CD14-positive monocyte (primary cell): ENCODE measurements at regions not wholly inside any gene's neighbourhood (a gene's known extent, or its start where the extent isn't known, plus 50 kb on each side); places are given as distances from the start of the nearest gene placed in this dataset.

Experiments
- DNase-seq, 3 donors: peaks; one replicate each; pipeline ENCODE4 v3.0.0-alpha.2; 2011 to 2022
- H2AFZ ChIP-seq: 2 replicates; pipeline ENCODE4 v1.6.0; 2012; ENCODE audit warnings: mild to moderate bottlenecking, low read depth, low read length, inconsistent platforms; ENCODE audit not compliant: insufficient read depth, poor library complexity, severe bottlenecking
- H3K27ac ChIP-seq, 2 donors: 1 replicate in 1 of 2; 2 replicates in 1 of 2; pipeline ENCODE4 v1.5.1; 2012 to 2013; ENCODE audit warnings: low read length in 2 of 2, control low read depth in 1 of 2, inconsistent platforms in 1 of 2, low read depth in 1 of 2, mild to moderate bottlenecking in 1 of 2
- H3K27me3 ChIP-seq, 2 donors: one replicate each; pipeline versions ENCODE4 v1.6.0 to v1.6.1; 2011 to 2013; ENCODE audit warnings: low read length in 2 of 2; ENCODE audit not compliant: control insufficient read depth in 2 of 2, insufficient read depth in 2 of 2
- H3K36me3 ChIP-seq, 2 donors: replicated peaks in 1 of 2; 1 replicate in 1 of 2; 2 replicates in 1 of 2; pipeline versions ENCODE4 v1.5.1 to v1.6.1; 2012 to 2013; ENCODE audit warnings: low read length in 2 of 2, control low read depth in 1 of 2, inconsistent platforms in 1 of 2, mild to moderate bottlenecking in 1 of 2; ENCODE audit not compliant: insufficient read depth in 2 of 2, control insufficient read depth in 1 of 2
- H3K4me1 ChIP-seq, 2 donors: 1 replicate in 1 of 2; 2 replicates in 1 of 2; pipeline versions ENCODE4 v1.5.1 to v1.6.1; 2012 to 2013; ENCODE audit warnings: low read length in 2 of 2, control low read depth in 1 of 2, inconsistent platforms in 1 of 2, mild to moderate bottlenecking in 1 of 2, moderate library complexity in 1 of 2; ENCODE audit not compliant: insufficient read depth in 2 of 2, control insufficient read depth in 1 of 2
- H3K4me2 ChIP-seq: replicated peaks from 2 replicates; pipeline ENCODE3; 2012; ENCODE audit warnings: low read length, moderate library complexity, mild to moderate bottlenecking; ENCODE audit not compliant: poor library complexity, severe bottlenecking; ENCODE audit errors: extremely low read depth
- H3K4me3 ChIP-seq, 3 experiments: fragments of 200-600 bp in 1 of 3; sonication (generic) in 1 of 3; replicated peaks in 1 of 3; 1 replicate in 2 of 3; 2 replicates in 1 of 3; pipeline ENCODE4 v1.5.1; 2011 to 2013; ENCODE audit warnings: low read length in 3 of 3, mild to moderate bottlenecking in 3 of 3, control low read depth in 2 of 3, low read depth in 2 of 3, inconsistent platforms in 1 of 3, moderate library complexity in 1 of 3
- H3K79me2 ChIP-seq: 2 replicates; pipeline ENCODE4 v1.6.0; 2012; ENCODE audit warnings: mild to moderate bottlenecking, control low read depth, inconsistent platforms, low read length, moderate library complexity; ENCODE audit not compliant: insufficient read depth
- H3K9ac ChIP-seq: 2 replicates; pipeline ENCODE4 v1.6.0; 2017; ENCODE audit warnings: low read length, mild to moderate bottlenecking; ENCODE audit not compliant: insufficient read depth, poor library complexity, severe bottlenecking
- H3K9me3 ChIP-seq, 2 donors: replicated peaks in 1 of 2; 1 replicate in 1 of 2; 2 replicates in 1 of 2; pipeline versions ENCODE4 v1.5.1 to v1.6.1; 2012 to 2013; ENCODE audit warnings: low read length in 2 of 2, control low read depth in 1 of 2; ENCODE audit not compliant: control insufficient read depth in 1 of 2, insufficient read depth in 1 of 2
- H4K20me1 ChIP-seq: 2 replicates; pipeline ENCODE4 v1.6.0; 2012; ENCODE audit warnings: mild to moderate bottlenecking, low read length, control low read depth, moderate library complexity; ENCODE audit not compliant: insufficient read depth
- H3K27ac Mint-ChIP-seq, 7 donors: one replicate each; pipeline ENCODE4 v1.8.0; 2020; ENCODE audit warnings: mild to moderate bottlenecking in 7 of 7, mixed read lengths in 7 of 7, moderate library complexity in 6 of 7, inconsistent platforms in 2 of 7
- H3K27me3 Mint-ChIP-seq, 3 donors: one replicate each; pipeline ENCODE4 v1.8.0; 2021 to 2022; ENCODE audit warnings: low read depth in 3 of 3, mild to moderate bottlenecking in 3 of 3, mixed read lengths in 3 of 3, moderate library complexity in 3 of 3, inconsistent platforms in 1 of 3
- H3K36me3 Mint-ChIP-seq, 2 donors: one replicate each; pipeline ENCODE4 v1.8.0; 2020; ENCODE audit warnings: mixed read lengths in 2 of 2, inconsistent platforms in 1 of 2, mild to moderate bottlenecking in 1 of 2
- H3K4me1 Mint-ChIP-seq: one replicate; pipeline ENCODE4 v1.8.0; 2020; ENCODE audit warnings: mild to moderate bottlenecking, mixed read lengths
- H3K4me3 Mint-ChIP-seq, 2 donors: one replicate each; pipeline ENCODE4 v1.8.0; 2020; ENCODE audit warnings: mild to moderate bottlenecking in 2 of 2, mixed read lengths in 2 of 2, moderate library complexity in 1 of 2
- H3K9me3 Mint-ChIP-seq, 7 donors: one replicate each; pipeline ENCODE4 v1.8.0; 2020 to 2022; ENCODE audit warnings: mixed read lengths in 7 of 7, mild to moderate bottlenecking in 6 of 7, moderate library complexity in 6 of 7, inconsistent platforms in 2 of 7
- WGBS: methylation state at CpG from one replicate; pipeline ENCODE4 v1.1.5; 2013; ENCODE audit warnings: missing lambda C conversion rate; ENCODE audit not compliant: insufficient coverage; 5-methylcytosine and 5-hydroxymethylcytosine counted together
- intact Hi-C, 2 donors: fragments of 100-400 bp; cut with micrococcal nuclease; formaldehyde crosslinking; loops; one replicate each; pipeline versions ENCODE4 v1.15.0 to v1.15.1; 2023
- TF ChIP-seq, protein P1 (sequence below): fragments of 200-600 bp; IDR thresholded peaks from one replicate; pipeline ENCODE4 v1.8.0; 2022; ENCODE audit warnings: antibody characterized with exemption, mild to moderate bottlenecking

GRCh38 chr1:204002614-204003013 lies 70.3 kb upstream of the SOX13 start:
- Histone ChIP-seq H2AFZ (no peak overlapping the region), H3K9me3 (no peaks in the 10 kb centered on the region), H3K4me3 (no peak overlapping the region), H3K27ac (no peak overlapping the region), H3K4me1 (no peaks in the 10 kb centered on the region), H4K20me1 (no peaks in the 10 kb centered on the region), H3K36me3 (no peaks in the 10 kb centered on the region), H3K9ac (no peak overlapping the region), H3K27me3 (no peaks in the 10 kb centered on the region), H3K79me2 (no peaks in the 10 kb centered on the region), H3K4me2 (no peak overlapping the region)
- H3K4me3 Mint-ChIP-seq = no peak overlapping the region
- peaks cover 0 to 12% (median 3%) of the 10 kb centered on the region in 7 donors for H3K9me3 Mint-ChIP-seq
- H3K27ac Mint-ChIP-seq = no peak overlapping the region
- H3K36me3 Mint-ChIP-seq = no peaks in the 10 kb centered on the region
- peaks cover 2% of the 10 kb centered on the region for H3K4me1 Mint-ChIP-seq
- peaks cover 0 to 5% (median 0%) of the 10 kb centered on the region in 3 donors for H3K27me3 Mint-ChIP-seq
- intact Hi-C loops = no loop called here
- no peak for DNase-seq
- 56% methylated on average over 2 of the region's 3 CpGs for WGBS
- TF ChIP-seq, protein P1, sequence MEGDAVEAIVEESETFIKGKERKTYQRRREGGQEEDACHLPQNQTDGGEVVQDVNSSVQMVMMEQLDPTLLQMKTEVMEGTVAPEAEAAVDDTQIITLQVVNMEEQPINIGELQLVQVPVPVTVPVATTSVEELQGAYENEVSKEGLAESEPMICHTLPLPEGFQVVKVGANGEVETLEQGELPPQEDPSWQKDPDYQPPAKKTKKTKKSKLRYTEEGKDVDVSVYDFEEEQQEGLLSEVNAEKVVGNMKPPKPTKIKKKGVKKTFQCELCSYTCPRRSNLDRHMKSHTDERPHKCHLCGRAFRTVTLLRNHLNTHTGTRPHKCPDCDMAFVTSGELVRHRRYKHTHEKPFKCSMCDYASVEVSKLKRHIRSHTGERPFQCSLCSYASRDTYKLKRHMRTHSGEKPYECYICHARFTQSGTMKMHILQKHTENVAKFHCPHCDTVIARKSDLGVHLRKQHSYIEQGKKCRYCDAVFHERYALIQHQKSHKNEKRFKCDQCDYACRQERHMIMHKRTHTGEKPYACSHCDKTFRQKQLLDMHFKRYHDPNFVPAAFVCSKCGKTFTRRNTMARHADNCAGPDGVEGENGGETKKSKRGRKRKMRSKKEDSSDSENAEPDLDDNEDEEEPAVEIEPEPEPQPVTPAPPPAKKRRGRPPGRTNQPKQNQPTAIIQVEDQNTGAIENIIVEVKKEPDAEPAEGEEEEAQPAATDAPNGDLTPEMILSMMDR = no peak

DNA sequence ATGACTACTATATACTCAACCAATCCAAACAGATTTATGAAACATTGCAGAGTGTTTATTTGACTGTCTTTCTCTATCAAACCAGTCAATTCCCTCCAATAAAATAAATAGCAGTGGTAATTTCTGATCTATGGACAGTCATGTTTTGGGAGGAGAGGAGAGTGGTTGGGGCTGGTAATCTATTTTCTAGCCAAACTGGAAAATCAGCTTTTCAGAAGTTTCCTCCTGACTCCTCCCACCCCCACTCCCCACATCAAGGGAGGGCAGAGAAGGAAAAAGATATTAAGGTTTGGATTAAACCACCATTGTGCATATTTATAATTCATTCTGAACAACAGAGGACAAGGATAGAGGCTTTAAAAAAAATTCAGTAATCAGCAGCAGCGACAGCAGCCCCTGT lies 69.4 kb upstream of the SOX13 start:
- H3K4me3 ChIP-seq = no peak overlapping the region
- TF ChIP-seq, protein P1 = no peak
- 86% methylated on average over 1 of the region's 1 CpG for WGBS
- no peak overlapping the region for H3K27ac Mint-ChIP-seq
- no peaks in the 10 kb centered on the region for H3K27me3 ChIP-seq
- peaks cover 0 to 5% (median 3%) of the 10 kb centered on the region in 3 donors for H3K27me3 Mint-ChIP-seq
- no peak overlapping the region for H3K9ac ChIP-seq
- no peak for DNase-seq
- no peak overlapping the region for H3K4me2 ChIP-seq
- H3K36me3 Mint-ChIP-seq = no peaks in the 10 kb centered on the region
- intact Hi-C loops = no loop called here
- H3K9me3 Mint-ChIP-seq = peaks cover 0 to 11% (median 3%) of the 10 kb centered on the region in 7 donors
- no peak overlapping the region for H3K4me3 Mint-ChIP-seq
- H3K4me1 Mint-ChIP-seq = peaks cover 2% of the 10 kb centered on the region
- no peak overlapping the region for H2AFZ ChIP-seq
- no peaks in the 10 kb centered on the region for H3K36me3 ChIP-seq
- H3K4me1 ChIP-seq = no peaks in the 10 kb centered on the region
- H3K9me3 ChIP-seq = no peaks in the 10 kb centered on the region
- no peak overlapping the region for H3K27ac ChIP-seq
- no peaks in the 10 kb centered on the region for H3K79me2 ChIP-seq
- no peaks in the 10 kb centered on the region for H4K20me1 ChIP-seq
